ENCODE measurements at regions not wholly inside any gene's neighbourhood (a gene's known extent, or its start where the extent isn't known, plus 50 kb on each side); places are given as distances from the start of the nearest gene placed in this dataset.
"Not testable (repeated sequence)": the region's sequence is repeated elsewhere in the genome, so short reads cannot be mapped to it uniquely, and the experiment has no call there.

GRCh38 chr5:58294598-58295305 lies 165.1 kb downstream of the PLK2 start:
- Mint-ChIP-seq H3K9me3 (peaks cover 2% of the 10 kb centered on the region), H3K4me3 (no peak overlapping the region), H3K27ac (no peak overlapping the region), H3K27me3 (ENCODE audit: insufficient read depth) (no peaks in the 10 kb centered on the region), H3K4me1 (no peaks in the 10 kb centered on the region), H3K36me3 (ENCODE audit: low read depth) (no peaks in the 10 kb centered on the region)
- H3K9me3 ChIP-seq (ENCODE audit: control insufficient read depth, low read length), result no peaks in the 10 kb centered on the region
- H3K9ac ChIP-seq (ENCODE audit: extremely low read depth, low read length, poor library complexity, severe bottlenecking), result no peak overlapping the region
- no peak for DNase-seq
- no peaks in the 10 kb centered on the region for H3K4me1 ChIP-seq (ENCODE audit: control insufficient read depth, insufficient read depth, low read length)
- no peak overlapping the region for H3K4me3 ChIP-seq (ENCODE audit: low read length)
- no peaks in the 10 kb centered on the region for H3K27me3 ChIP-seq (ENCODE audit: control insufficient read depth, insufficient read depth, low read length, poor library complexity, severe bottlenecking)
- TF ChIP-seq CTCF (conservative IDR thresholded peaks at IDR 0.05), result no peak
- no peaks in the 10 kb centered on the region for H3K36me3 ChIP-seq (ENCODE audit: control insufficient read depth, insufficient read depth, low read length)
- no peak overlapping the region for H3K27ac ChIP-seq (ENCODE audit: low read depth, low read length)
- 88 to 93% methylated on average over 1 of the region's 1 CpG for WGBS, 2 experiments (ENCODE audit: insufficient coverage in 1 of 2, insufficient read length in 1 of 2)

DNA sequence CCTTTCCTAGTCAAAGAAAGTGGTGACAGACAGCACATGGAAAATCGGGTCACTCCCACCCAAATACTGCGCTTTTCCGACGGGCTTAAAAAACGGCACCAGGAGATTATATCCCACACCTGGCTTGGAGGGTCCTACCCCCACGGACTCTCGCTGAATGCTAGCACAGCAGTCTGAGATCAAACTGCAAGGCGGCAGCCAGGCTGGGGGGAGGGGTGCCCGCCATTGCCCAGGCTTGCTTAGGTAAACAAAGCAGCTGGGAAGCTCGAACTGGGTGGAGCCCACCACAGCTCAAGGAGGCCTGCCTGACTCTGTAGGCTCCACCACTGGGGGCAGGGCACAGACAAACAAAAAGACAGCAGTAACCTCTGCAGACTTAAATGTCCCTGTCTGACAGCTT lies 171.6 kb downstream of the PLK2 start:
- H3K36me3 Mint-ChIP-seq (ENCODE audit: low read depth); H3K4me3 Mint-ChIP-seq; H3K9ac ChIP-seq (ENCODE audit: extremely low read depth, low read length, poor library complexity, severe bottlenecking); DNase-seq; H3K27ac Mint-ChIP-seq; H3K9me3 ChIP-seq (ENCODE audit: control insufficient read depth, low read length); H3K27ac ChIP-seq (ENCODE audit: low read depth, low read length); H3K27me3 ChIP-seq (ENCODE audit: control insufficient read depth, insufficient read depth, low read length, poor library complexity, severe bottlenecking); H3K4me3 ChIP-seq (ENCODE audit: low read length); H3K36me3 ChIP-seq (ENCODE audit: control insufficient read depth, insufficient read depth, low read length); H3K4me1 ChIP-seq (ENCODE audit: control insufficient read depth, insufficient read depth, low read length); H3K27me3 Mint-ChIP-seq (ENCODE audit: insufficient read depth); H3K4me1 Mint-ChIP-seq: not testable (repeated sequence)
- peaks cover 17% of the 10 kb centered on the region for H3K9me3 Mint-ChIP-seq
- WGBS, 2 experiments (ENCODE audit: insufficient coverage in 1 of 2, insufficient read length in 1 of 2), result 70 to 86% methylated on average over 2 to 10 of the region's 10 CpGs

DNA sequence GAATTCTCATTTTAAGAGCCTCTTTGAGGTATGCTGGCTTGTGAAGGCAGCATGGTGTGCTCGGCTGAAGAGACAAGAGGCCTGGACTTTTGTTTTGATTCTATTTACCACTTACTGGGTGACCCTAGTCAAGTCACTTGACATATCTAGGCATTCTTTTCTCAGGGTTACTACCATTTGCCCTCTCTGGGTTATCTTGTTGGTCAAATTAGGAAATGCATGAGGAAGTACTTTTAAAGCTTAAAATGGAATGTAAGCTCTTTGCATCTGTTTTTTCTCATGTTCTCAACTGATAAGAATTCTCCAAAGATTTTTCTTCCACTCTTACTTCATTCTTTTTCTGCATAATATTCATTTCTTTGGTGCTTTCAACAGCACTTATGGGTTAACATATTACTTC lies 173.1 kb downstream of the PLK2 start:
- no peak for DNase-seq
- WGBS, 2 experiments (ENCODE audit: insufficient coverage in 1 of 2, insufficient read length in 1 of 2), result 90 to 100% methylated on average over 1 of the region's 1 CpG
- Histone ChIP-seq H3K9ac (ENCODE audit: extremely low read depth, low read length, poor library complexity, severe bottlenecking) (no peak overlapping the region), H3K9me3 (ENCODE audit: control insufficient read depth, low read length) (peaks cover 5% of the 10 kb centered on the region), H3K4me3 (ENCODE audit: low read length) (no peak overlapping the region), H3K36me3 (ENCODE audit: control insufficient read depth, insufficient read depth, low read length) (no peaks in the 10 kb centered on the region), H3K27me3 (ENCODE audit: control insufficient read depth, insufficient read depth, low read length, poor library complexity, severe bottlenecking) (no peaks in the 10 kb centered on the region), H3K4me1 (ENCODE audit: control insufficient read depth, insufficient read depth, low read length) (no peaks in the 10 kb centered on the region), H3K27ac (ENCODE audit: low read depth, low read length) (no peak overlapping the region)
- Mint-ChIP-seq H3K36me3 (ENCODE audit: low read depth) (no peaks in the 10 kb centered on the region), H3K27me3 (ENCODE audit: insufficient read depth) (no peaks in the 10 kb centered on the region), H3K4me1 (no peaks in the 10 kb centered on the region), H3K27ac (no peak overlapping the region), H3K9me3 (peaks cover 17% of the 10 kb centered on the region), H3K4me3 (no peak overlapping the region)
- TF ChIP-seq CTCF (conservative IDR thresholded peaks at IDR 0.05), result no peak

DNA sequence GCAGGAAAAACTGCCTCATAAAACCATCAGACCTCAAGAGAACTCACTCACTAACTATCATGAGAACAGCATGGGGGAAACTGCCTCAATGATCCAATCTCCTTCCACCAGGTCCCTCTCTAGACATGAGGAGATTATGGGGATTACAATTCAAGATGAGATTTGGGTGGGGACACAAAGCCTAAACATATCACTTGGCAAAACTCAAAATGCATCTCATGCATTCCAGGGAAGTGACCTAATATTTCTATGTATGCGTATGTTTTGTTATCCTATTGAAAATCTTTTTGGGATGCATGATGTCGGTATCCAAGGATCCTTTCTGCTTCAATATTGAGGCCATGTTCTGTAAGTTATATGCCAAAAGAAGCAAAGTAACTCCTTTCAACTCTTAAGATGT lies 174.0 kb downstream of the PLK2 start:
- WGBS, 2 experiments (ENCODE audit: insufficient coverage in 1 of 2, insufficient read length in 1 of 2), result 88 to 96% methylated on average over 1 to 2 of the region's 2 CpGs
- Histone ChIP-seq H3K4me1 (ENCODE audit: control insufficient read depth, insufficient read depth, low read length) (no peaks in the 10 kb centered on the region), H3K9ac (ENCODE audit: extremely low read depth, low read length, poor library complexity, severe bottlenecking) (no peak overlapping the region), H3K27me3 (ENCODE audit: control insufficient read depth, insufficient read depth, low read length, poor library complexity, severe bottlenecking) (no peaks in the 10 kb centered on the region), H3K4me3 (ENCODE audit: low read length) (no peak overlapping the region), H3K27ac (ENCODE audit: low read depth, low read length) (no peak overlapping the region), H3K36me3 (ENCODE audit: control insufficient read depth, insufficient read depth, low read length) (no peaks in the 10 kb centered on the region), H3K9me3 (ENCODE audit: control insufficient read depth, low read length) (peaks cover 5% of the 10 kb centered on the region)
- no peak for DNase-seq
- TF ChIP-seq CTCF (conservative IDR thresholded peaks at IDR 0.05), result no peak
- Mint-ChIP-seq H3K36me3 (ENCODE audit: low read depth) (no peaks in the 10 kb centered on the region), H3K4me3 (no peak overlapping the region), H3K4me1 (no peaks in the 10 kb centered on the region), H3K9me3 (peaks cover 17% of the 10 kb centered on the region), H3K27ac (no peak overlapping the region), H3K27me3 (ENCODE audit: insufficient read depth) (no peaks in the 10 kb centered on the region)

Data from endodermal cell (in vitro differentiated cells).